ENCODE measurements at regions not wholly inside any gene's neighbourhood (a gene's known extent, or its start where the extent isn't known, plus 50 kb on each side); places are given as distances from the start of the nearest gene placed in this dataset.

- no peak overlapping the region for H2AFZ ChIP-seq (ENCODE audit: low read length)
- POLR2A ChIA-PET, result no interaction called here
Measured at GRCh38 chr12:60174476-60174875, 578.6 kb downstream of the SLC16A7 start.

GRCh38 chr12:60174941-60175340 is 579.1 kb downstream of the SLC16A7 start:
- ChIA-PET POLR2A (no interaction called here), CTCF (ENCODE audit: unreplicated experiment) (no interaction called here)
- Histone ChIP-seq H3K9me3 (ENCODE audit: low read length) (no peaks in the 10 kb centered on the region), H3K4me1 (ENCODE audit: insufficient read depth, low read length, poor library complexity, severe bottlenecking) (no peaks in the 10 kb centered on the region), H3K79me2 (ENCODE audit: insufficient read depth, low read depth, low read length) (no peaks in the 10 kb centered on the region), H3K36me3 (ENCODE audit: insufficient read depth, low read length) (no peaks in the 10 kb centered on the region), H3K27ac (ENCODE audit: low read depth, low read length, poor library complexity, severe bottlenecking) (no peak overlapping the region), H3K4me2 (ENCODE audit: low read length) (no peak overlapping the region), H2AFZ (ENCODE audit: low read length) (no peak overlapping the region), H4K20me1 (ENCODE audit: insufficient read depth, low read length) (no peaks in the 10 kb centered on the region), H3K4me3 (ENCODE audit: low read depth, low read length, poor library complexity, severe bottlenecking) (no peak overlapping the region), H3K9me2 (ENCODE audit: insufficient read depth, low read length) (no peaks in the 10 kb centered on the region)
- BruUV-seq (replicated peaks), result no TSS peak
- intact Hi-C loops (cut with micrococcal nuclease; ENCODE audit: unreplicated experiment), result no loop called here
- no peak for DNase-seq (ENCODE audit: low spot score)
- TF ChIP-seq EZH2phosphoT487 (IDR thresholded peaks at IDR 0.05; ENCODE audit: borderline replicate concordance, low read depth, low read length), result no peak
- no peak for TF ChIP-seq CTCF (conservative IDR thresholded peaks at IDR 0.05; ENCODE audit: low read length)

More at GRCh38 chr12:60174476-60174875, 578.6 kb downstream of the SLC16A7 start:
- Histone ChIP-seq H3K4me2 (ENCODE audit: low read length) (no peak overlapping the region), H3K36me3 (ENCODE audit: insufficient read depth, low read length) (no peaks in the 10 kb centered on the region), H3K27ac (ENCODE audit: low read depth, low read length, poor library complexity, severe bottlenecking) (no peak overlapping the region), H3K9me3 (ENCODE audit: low read length) (no peaks in the 10 kb centered on the region), H3K4me3 (ENCODE audit: low read depth, low read length, poor library complexity, severe bottlenecking) (no peak overlapping the region), H3K79me2 (ENCODE audit: insufficient read depth, low read depth, low read length) (no peaks in the 10 kb centered on the region), H4K20me1 (ENCODE audit: insufficient read depth, low read length) (no peaks in the 10 kb centered on the region), H3K4me1 (ENCODE audit: insufficient read depth, low read length, poor library complexity, severe bottlenecking) (no peaks in the 10 kb centered on the region), H3K9me2 (ENCODE audit: insufficient read depth, low read length) (no peaks in the 10 kb centered on the region)
- TF ChIP-seq CTCF (conservative IDR thresholded peaks at IDR 0.05; ENCODE audit: low read length), result no peak
- TF ChIP-seq EZH2phosphoT487 (IDR thresholded peaks at IDR 0.05; ENCODE audit: borderline replicate concordance, low read depth, low read length), result no peak
- no TSS peak for BruUV-seq (replicated peaks)
- no peak for DNase-seq (ENCODE audit: low spot score)
- CTCF ChIA-PET (ENCODE audit: unreplicated experiment), result no interaction called here
- intact Hi-C loops (cut with micrococcal nuclease; ENCODE audit: unreplicated experiment), result no loop called here

- Histone ChIP-seq H3K27ac (ENCODE audit: low read depth, low read length, poor library complexity, severe bottlenecking) (no peak overlapping the region), H3K4me2 (ENCODE audit: low read length) (no peak overlapping the region), H4K20me1 (ENCODE audit: insufficient read depth, low read length) (no peaks in the 10 kb centered on the region), H3K4me3 (ENCODE audit: low read depth, low read length, poor library complexity, severe bottlenecking) (no peak overlapping the region), H3K79me2 (ENCODE audit: insufficient read depth, low read depth, low read length) (no peaks in the 10 kb centered on the region), H3K9me2 (ENCODE audit: insufficient read depth, low read length) (no peaks in the 10 kb centered on the region), H3K9me3 (ENCODE audit: low read length) (no peaks in the 10 kb centered on the region), H3K36me3 (ENCODE audit: insufficient read depth, low read length) (no peaks in the 10 kb centered on the region), H3K4me1 (ENCODE audit: insufficient read depth, low read length, poor library complexity, severe bottlenecking) (no peaks in the 10 kb centered on the region), H2AFZ (ENCODE audit: low read length) (no peak overlapping the region)
- intact Hi-C loops (cut with micrococcal nuclease; ENCODE audit: unreplicated experiment), result no loop called here
- no TSS peak for BruUV-seq (replicated peaks)
- no peak for TF ChIP-seq EZH2phosphoT487 (IDR thresholded peaks at IDR 0.05; ENCODE audit: borderline replicate concordance, low read depth, low read length)
- TF ChIP-seq CTCF (conservative IDR thresholded peaks at IDR 0.05; ENCODE audit: low read length), result no peak
- POLR2A ChIA-PET, result interaction anchor here (0.6 kb wide), 1 partner anchor 1105 kb away, joined by 3 read pairs; no protein-coding TSS in a partner anchor
- DNase-seq (ENCODE audit: low spot score), result no peak
- CTCF ChIA-PET (ENCODE audit: unreplicated experiment), result no interaction called here
Measured at GRCh38 chr12:60176891-60177290, 581.1 kb downstream of the SLC16A7 start.

All from OCI-LY7 (cell line).